ENCODE measurements at regions not wholly inside any gene's neighbourhood (a gene's known extent, or its start where the extent isn't known, plus 50 kb on each side); places are given as distances from the start of the nearest gene placed in this dataset.

DNA sequence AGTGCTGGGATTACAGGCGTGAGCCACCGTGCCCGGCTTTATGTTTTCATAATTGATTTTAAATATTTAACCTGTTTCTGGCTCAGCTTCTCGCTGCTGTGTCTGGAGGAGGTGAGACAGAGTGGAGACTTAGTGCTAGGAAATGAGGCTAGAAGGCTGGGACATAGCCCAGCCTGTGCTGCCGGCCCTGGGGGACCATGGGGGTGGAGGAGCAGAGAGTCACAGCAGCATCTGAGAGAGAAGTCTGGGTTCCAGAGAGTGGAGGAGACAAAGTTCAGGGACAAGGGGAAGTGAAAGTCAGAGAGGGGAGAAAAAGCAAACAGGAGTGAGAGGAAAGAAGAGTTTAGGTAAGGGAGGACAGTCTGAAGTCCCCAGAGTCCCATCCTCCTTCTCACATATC lies 71.9 kb downstream of the LHX9 start:
- Histone ChIP-seq H3K36me3 (ENCODE audit: control insufficient read depth in 2 of 2, extremely low read depth in 1 of 2, insufficient read depth in 2 of 2, low read length in 2 of 2) (no peaks in the 10 kb centered on the region), H3K9ac (replicated peaks; ENCODE audit: extremely low read depth, insufficient read depth, low read length) (no peak overlapping the region), H3K27ac (ENCODE audit: insufficient read depth, low read depth, low read length) (no peak overlapping the region), H3K4me1 (ENCODE audit: control insufficient read depth, extremely low read depth, insufficient read depth, low read length) (no peaks in the 10 kb centered on the region), H4K20me1 (replicated peaks; ENCODE audit: control insufficient read depth, extremely low read depth, insufficient read depth, low read length) (no peaks in the 10 kb centered on the region), H3K79me2 (ENCODE audit: control insufficient read depth, insufficient read depth, low read length) (no peaks in the 10 kb centered on the region), H2AFZ (ENCODE audit: low read depth, low read length) (no peak overlapping the region), H3K9me1 (replicated peaks; ENCODE audit: control insufficient read depth, extremely low read depth, insufficient read depth, low read length) (no peaks in the 10 kb centered on the region), H3K9me3 (replicated peaks; ENCODE audit: control insufficient read depth, insufficient read depth, low read length) (no peaks in the 10 kb centered on the region), H3K4me2 (ENCODE audit: insufficient read depth, low read length) (no peak overlapping the region), H3K4me3 (replicated peaks in 1 of 3; ENCODE audit: insufficient read depth in 1 of 3, low read depth in 1 of 3, low read length in 3 of 3) (no peak overlapping the region), H3K27me3 (ENCODE audit: control insufficient read depth in 2 of 2, insufficient read depth in 2 of 2, low read length in 2 of 2) (no peaks in the 10 kb centered on the region)
- intact Hi-C loops (cut with micrococcal nuclease) (no loop called here), dilution Hi-C loops (cut with MboI; ENCODE audit: extremely low pct_ligation_motif_present, low sequenced_read_pairs) (no loop called here)
- ChIA-PET CTCF (no interaction called here), POLR2A (no interaction called here)
- FAIRE-seq (no peak), DNase-seq (ENCODE audit: low read depth, low spot score) (no peak)
- no peak for TF ChIP-seq EZH2 (IDR thresholded peaks at IDR 0.05; ENCODE audit: borderline replicate concordance, low read depth, low read length, severe bottlenecking)
- TF ChIP-seq CTCF (IDR thresholded peaks at IDR 0.05; ENCODE audit: extremely low read depth in 1 of 2, insufficient read depth in 1 of 2, low read depth in 1 of 2, low read length in 2 of 2), result no peak
- TF ChIP-seq GATA2 (IDR thresholded peaks at IDR 0.05; ENCODE audit: insufficient read depth, insufficient read length, low read depth, low read length), result no peak
- no peak for TF ChIP-seq MYC (IDR thresholded peaks at IDR 0.05; ENCODE audit: low read depth, low read length)
- TF ChIP-seq MAX (IDR thresholded peaks at IDR 0.05; ENCODE audit: insufficient read depth, insufficient read length), result no peak
- TF ChIP-seq POLR2A (IDR thresholded peaks at IDR 0.05; ENCODE audit: low read depth, low read length), result no peak
- TF ChIP-seq JUN (IDR thresholded peaks at IDR 0.05; ENCODE audit: borderline replicate concordance, insufficient read depth, insufficient read length, low read depth), result no peak
- no peak for TF ChIP-seq POLR2AphosphoS5 (IDR thresholded peaks at IDR 0.05; ENCODE audit: insufficient read depth, low read depth, low read length)
- TF ChIP-seq FOS (IDR thresholded peaks at IDR 0.05; ENCODE audit: borderline replicate concordance, insufficient read depth, low read length), result no peak
- no TSS peak for BruUV-seq (replicated peaks)
